Dermis blood vessel endothelial cell (primary cell): ENCODE measurements at regions not wholly inside any gene's neighbourhood (a gene's known extent, or its start where the extent isn't known, plus 50 kb on each side); places are given as distances from the start of the nearest gene placed in this dataset.
"Not testable (repeated sequence)": the region's sequence is repeated elsewhere in the genome, so short reads cannot be mapped to it uniquely, and the experiment has no call there.

ENCODE experiments used
- DNase-seq: peaks from one replicate; pipeline ENCODE4 v3.0.0; 2010

DNA sequence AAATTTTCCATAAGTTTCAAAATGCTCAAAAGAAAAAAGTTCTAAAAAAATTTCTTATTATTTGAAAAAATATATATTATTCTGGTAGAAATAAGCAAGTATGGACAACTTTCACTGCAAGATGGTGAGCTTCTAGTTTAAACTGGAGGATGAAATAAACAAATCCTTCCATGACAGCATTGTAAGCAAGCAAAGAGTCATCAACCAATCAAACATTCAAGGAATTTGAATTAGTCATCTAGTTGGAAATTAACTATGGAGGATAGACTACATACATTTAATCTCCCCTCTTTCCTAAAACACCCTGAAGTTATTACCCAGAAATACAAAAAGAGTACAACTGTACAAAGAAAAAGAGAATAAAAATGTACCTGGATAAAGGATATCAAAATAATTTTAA lies 51.0 kb upstream of the IRX5 start:
- no peak for DNase-seq

DNA sequence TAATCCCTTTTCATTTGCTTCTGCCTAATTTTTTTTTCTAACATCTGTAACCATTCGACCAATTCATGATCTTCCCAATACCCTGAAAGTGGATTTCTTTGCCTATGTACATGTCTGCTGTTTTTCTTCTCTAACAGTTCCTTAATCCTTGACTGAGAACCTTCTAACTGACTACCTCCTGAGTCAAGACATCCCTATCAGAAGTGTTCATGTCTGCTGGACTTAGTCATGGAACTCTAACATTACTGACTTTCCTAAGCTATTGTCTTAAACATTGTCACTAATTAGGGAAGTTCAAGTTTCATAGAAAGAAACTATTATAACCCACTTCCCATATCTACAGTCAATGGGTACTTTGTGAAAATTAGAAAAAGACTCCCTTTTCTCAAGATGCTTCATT lies 52.4 kb upstream of the IRX5 start:
- DNase-seq, result no peak

DNA sequence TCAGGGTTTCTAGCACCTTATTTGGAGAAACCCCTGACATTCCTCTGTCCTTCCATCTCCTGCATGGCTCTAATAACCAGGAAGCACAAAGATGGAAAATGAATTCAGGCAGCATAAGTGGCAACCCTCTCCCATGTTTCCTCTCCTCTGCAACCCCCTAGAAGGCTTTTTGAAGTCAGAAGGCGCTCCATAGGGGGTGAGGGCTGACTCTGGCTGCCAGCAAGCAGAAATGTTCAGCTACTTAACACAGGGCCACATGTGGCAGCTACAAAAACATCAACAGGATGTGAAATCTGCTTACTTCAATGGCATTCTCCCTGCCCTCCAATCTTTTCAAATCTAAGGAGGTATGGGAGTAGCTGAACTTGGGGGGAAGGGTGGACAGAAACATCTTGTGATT lies 55.2 kb upstream of the IRX5 start:
- DNase-seq, result no peak

DNA sequence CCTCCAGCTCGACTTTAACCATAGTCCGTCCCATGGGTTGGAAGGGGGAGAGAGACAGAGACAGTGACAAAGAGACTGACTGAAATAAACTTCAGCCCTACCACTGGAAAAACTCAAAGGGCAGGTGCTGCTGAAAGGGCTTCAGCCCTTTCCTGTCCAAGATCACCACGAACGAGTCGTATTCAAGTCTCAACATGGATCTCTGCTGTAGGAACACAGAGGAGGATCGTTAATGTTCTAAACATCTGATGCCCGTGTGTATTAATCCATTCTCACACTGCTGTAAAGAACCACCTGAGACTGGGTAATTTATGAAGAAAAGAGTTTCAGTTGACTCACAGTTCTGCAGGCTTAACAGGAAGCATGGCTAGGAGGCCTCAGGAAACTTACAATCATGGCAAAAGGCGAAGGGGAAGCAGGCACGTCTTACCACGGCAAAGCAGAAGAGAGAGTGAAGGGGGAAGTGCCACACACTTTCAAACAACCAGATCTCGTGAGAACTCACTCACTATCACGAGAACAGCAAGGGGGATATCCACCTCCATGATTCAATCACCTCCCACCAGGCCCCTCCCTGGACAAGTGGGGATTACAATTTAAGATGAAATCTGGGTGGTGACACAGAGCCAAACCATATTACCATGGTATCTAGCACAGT lies 56.8 kb upstream of the IRX5 start:
- not testable (repeated sequence) for DNase-seq

DNA sequence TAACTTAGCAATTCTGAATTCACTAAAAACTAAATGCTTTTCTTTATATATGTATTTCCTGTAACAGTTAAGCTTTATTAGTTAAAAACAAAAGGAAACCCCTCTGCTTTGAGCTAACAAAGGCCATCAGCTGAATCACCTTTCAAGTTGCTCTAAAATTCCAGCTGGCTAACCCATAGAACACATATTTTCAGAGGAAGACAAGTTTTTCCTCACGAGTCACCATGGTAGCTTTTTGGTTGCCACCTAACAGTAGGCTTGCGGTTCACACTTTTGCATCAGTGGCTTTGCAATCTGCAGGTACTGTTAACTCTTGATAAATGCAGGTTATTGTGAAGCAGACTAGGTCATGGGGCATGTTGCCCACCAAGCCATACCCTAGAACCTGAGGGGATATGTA lies 57.6 kb upstream of the IRX5 start:
- no peak for DNase-seq

DNA sequence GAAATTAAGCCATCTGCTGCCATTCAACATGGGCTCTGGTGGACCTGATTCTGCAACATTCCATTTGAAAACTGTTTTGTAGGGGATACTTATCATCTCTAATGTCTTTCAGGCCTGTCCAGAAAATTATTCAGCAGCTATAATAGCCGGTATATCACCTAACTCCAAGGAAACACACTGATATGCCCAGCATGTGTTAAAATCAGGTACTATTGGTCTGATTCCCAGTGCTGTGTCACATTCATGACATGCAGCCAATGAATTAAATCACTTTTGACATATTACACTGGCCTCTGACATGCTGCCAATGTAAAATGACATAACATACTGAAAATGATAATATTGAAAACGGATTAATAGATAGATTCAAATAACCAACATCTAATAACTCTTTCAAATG lies 60.5 kb upstream of the IRX5 start:
- no peak for DNase-seq

DNA sequence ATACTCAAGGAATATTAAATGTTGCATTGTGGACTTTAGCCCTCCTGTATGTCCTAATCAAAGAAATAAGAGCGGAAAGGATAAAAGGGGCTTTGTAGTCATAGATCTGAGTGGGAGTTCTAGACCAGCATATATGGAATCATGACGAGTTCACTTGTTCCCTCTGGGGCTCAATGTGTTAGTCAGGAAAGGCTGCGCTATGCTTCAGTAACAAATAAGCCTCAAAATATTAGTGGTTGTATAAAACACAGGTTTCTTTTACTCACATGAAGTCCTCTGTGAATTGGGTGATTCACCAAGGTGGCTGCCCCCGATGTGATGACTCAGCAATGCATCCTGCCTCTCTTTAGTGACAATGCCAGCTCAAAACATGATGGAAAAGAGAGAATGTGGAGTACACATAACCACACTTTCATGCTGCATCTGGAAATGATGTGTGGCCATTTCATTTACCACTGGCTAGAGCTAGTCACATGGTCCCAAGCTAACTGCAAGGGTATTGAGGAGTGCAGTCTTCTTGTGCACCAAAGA lies 63.3 kb upstream of the IRX5 start:
- DNase-seq, result no peak

DNA sequence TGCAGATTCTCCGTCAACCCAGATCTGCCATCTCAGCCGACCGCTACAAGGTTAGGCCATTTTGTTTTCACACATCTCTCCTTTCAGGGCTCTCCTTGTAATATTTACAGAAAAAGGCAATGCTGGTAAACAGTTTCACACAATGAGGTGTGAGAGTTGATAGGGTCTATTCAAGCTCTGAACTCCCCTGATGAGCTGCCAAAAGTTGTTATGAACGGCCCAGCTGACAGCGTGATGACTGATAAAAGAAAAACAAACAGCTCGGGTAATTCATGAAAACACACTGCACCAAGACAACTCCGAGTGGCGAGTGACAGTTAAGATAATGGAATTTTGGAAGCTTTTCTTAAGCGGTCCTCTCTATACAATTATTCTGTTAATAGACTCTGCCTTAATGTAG lies 68.1 kb upstream of the IRX5 start:
- no peak for DNase-seq

DNA sequence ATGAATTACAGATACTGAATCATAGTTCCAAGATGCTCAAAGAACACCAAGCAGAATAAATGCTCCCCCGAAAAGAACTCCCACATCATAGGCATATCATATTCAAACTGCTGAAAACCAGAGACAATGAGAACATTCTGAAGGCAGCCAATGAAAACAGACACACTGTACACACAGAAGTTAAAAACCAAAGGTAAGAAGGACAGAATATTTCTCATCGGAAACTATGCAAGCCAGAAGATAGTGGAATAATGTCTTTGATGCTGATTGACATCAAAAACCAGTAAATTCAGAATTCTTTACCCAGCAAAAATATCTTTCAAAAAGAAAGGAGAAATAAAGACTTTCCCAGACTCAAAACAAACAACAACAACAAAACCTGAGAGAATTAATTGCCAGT lies 73.8 kb upstream of the IRX5 start:
- DNase-seq, result no peak

DNA sequence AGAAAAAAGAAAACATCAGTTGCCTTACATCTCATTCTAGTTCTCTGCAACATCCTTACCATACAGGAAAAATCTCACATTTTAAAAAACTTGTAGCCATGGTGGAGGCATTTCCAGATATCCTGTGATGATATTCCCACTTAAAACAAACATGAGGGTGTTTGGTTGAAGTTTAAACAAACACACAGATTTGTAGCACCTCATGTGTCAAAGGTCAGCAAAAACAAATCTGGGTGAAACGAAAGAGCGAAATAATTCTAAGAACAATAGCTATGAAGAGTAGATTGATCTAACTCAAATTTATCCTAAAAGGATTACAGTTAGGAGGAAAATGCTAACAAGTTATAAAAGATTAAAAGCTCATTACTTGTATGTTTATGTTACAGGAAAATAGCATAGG lies 83.1 kb upstream of the IRX5 start:
- DNase-seq, result no peak

DNA sequence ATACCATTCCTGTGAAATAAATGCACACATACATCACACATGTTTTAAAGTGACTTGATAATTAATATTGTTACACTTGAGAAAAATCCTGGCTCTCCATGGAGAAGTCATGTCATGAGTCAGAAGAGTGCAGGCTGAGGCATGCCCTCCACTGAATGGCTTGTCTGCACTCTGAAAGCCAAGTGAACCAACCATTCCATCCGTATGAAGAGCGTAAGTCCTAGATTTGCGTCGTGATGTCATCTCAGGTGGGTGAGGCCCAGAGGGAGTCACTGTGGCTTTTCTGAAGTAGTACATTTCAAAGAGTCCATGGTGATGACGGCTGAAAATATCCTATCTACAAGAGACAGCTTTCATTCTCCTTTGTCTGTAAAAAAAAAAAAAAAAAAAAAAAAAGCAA lies 83.5 kb upstream of the IRX5 start:
- no peak for DNase-seq

DNA sequence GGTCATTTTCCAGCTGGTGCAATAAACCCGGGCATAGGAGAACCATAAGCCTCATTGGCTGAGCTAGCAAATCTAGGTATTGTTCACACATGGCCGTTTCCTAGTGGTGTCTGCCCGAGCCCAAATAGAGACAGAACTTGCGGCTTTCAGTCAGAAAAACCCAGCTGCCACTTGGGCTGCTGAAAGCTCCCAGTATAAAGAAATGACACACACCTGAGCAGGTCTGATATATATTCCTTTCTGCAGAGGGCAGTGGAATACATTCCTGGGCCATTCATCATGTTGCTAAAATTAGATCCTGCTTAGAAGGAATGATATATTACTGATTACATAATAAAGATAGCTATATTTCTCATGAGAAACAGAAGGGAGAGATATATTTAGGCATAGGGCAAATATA lies 83.9 kb upstream of the IRX5 start:
- no peak for DNase-seq

DNA sequence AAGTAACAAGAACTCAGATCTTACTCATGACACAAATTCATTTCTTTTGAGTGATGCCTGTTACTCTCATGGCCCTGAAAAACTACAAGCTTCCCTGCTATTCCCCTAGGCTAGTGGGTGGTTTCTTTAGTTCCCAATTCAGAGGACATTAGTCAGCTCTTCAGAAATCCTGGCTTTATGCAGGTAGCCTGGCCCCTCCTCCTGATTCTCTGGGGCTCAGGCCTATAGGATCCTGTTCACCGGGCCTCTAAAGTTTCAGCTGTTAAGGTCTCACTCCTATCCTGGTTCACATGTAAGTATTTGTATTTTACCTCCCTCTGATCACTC lies 87.3 kb upstream of the IRX5 start:
- no peak for DNase-seq

DNA sequence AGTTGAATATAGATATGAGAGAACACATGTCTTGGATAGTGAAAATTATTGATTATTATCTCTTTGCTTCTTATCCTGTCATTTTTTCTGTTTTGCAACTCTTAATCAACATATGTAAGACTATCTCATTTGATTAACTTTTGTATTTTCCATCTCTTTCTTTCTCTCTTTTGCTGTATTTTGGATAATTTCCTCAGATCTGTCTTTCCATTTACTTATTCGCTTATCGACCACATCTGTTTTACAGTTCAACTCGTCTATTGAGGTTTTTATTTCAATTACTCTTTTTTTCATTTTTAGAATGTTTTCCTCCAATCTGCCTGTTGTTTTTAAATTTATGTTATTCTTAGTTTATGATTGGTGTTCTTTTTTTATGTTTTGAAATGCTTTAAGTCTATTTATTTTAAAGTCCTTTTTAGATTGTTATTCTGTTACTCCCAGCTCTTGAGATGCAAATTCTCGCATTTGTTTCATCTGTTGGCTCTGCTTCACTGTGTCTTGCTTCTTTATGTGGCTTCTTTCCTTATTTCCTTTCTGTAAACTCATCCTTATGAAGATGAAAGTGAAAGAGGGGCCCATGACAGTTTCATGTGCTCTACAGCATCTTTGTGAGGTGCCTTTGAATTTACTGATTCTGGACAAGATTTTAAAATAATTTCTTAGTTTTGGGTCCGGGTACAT lies 87.8 kb upstream of the IRX5 start:
- no peak for DNase-seq

DNA sequence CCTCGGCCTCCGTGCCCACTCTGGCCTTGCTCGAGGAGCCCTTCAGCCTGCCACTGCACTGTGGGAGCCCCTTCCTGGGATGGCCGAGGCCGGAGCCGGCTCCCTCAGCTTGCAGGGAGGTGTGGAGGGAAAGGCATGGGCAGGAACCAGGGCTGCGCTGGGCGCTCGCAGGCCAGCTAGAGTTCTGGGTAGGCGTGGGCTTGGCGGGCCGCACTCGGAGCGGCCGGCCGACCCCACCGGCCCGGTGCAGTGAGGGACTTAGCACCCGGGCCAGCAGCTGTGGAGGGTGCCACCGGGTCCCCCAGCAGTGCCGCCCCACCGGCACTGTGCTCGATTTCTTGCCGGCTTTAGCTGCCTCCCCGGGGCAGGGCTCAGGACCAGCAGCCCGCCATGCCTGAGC lies 101.0 kb upstream of the IRX5 start:
- DNase-seq, result no peak

DNA sequence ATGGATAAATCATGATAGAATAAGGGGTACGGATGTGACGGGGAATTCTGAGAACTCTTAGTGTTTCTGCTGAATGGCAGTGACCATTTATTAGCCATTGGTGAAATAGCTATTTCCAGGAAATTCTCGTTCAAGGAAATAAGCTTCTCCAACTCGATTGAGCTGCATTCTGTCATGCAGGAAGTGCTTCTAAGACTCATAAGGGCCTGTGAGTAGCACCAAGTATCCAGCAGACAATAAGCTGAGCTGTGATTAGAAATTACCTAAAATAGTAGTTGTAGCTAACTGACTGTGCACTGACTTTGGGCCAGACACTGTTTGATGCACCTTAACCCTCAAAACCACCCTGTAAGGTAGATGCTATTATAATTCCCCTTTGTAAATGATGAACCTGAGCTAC lies 107.8 kb upstream of the IRX5 start:
- DNase-seq, result no peak

DNA sequence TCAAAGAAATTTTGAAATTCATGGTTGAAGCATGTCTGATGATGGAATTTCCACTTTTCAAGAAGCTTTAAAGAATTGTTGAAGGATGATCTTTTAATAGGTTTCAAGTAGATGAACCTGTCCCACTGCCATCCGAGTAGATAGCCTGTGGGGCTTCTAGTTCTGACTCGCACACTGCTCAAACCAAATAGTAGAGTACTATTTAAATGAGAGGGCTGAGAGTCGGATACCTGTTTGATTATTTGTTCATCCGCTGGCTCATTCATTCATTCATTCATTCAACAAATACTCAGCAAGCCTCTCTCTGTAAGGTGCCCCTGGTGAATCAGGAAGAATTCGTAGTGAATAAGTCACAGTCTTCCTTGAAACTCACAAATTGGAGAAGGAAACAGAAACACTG lies 108.2 kb upstream of the IRX5 start:
- no peak for DNase-seq

DNA sequence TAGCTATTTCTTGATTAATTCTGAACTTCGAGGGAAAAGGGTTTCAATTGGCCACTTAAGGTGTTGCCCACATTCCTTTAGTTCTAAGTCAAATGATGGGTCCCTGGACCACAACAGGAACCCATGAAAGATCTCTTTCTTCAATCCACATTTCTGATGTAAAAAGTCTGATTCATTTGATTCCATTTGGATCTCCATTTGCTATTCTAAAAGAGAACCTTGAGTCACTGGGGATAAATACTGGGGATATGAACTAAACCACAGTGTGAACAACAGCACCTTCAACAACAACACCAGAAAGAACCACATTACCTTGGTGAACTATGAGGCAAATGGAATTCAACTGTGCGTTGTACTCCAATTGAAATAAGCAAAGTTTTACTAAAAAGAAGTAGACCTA lies 108.9 kb upstream of the IRX5 start:
- no peak for DNase-seq

DNA sequence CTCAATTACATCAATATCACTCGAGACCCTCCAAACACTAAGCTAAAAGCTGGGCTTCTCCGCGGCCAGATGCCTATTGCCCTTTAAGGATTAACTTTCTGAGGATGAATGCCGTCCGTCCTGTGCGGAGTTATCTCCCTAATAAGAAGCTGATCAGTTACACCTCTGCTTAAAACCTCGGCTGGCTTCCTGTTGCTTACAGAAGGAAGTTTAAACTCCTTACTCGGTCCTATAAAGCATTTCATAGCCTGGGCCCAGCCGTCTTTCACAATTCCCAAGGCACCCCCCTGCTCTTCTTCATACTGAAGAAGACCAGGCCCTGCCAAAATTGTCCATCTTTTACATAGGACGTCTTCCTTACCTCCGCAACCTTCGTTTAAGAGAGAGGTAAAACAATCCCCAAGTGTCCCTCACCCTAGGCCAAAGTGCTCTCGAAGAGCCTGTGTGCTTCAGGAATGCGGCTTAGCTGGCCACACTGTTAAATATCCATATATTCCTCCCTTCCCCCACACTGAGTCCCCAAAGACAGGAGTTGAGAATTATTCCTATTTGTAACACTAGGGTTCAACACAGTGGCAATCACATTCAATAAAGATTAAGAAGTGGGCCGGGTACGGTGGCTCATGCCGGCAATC lies 112.6 kb upstream of the IRX5 start:
- no peak for DNase-seq

DNA sequence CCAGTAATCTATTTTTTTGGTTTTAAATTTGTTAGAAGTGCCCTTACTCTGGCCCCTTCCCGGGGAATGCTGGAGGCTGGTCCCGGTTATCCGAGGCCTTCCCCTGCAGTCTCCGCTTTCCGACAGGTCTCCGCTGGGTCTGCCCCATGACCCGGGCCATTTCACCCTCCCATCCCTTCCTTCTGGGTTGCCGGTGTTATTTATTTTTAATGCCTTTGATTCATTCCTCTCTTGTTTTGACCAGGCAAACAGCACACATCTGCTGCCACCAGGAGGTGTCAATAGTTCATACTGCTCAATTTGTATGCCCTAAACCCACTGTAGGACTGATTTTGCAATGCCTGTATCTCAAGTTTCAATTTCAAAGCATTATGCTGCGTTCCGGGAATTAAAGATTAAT lies 113.2 kb upstream of the IRX5 start:
- DNase-seq, result no peak

DNA sequence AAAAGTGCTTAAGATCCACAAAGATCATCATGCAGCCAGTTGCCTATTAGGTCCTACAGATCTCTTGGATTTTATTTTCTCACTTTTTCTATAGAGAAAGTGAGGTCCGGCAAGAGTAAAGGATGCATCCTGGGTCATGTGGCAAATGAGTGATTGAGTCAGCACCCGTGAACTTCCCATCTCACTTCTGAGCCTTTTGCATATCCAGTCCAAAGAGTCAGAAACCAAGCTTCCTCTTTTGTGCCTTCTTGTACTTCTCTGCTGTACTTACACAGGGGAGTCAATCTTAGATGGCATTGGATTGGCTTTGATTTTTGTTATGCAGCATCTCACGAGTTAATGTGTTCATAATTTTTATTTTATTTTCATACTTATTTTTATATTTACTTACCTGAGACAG lies 114.2 kb upstream of the IRX5 start:
- no peak for DNase-seq

DNA sequence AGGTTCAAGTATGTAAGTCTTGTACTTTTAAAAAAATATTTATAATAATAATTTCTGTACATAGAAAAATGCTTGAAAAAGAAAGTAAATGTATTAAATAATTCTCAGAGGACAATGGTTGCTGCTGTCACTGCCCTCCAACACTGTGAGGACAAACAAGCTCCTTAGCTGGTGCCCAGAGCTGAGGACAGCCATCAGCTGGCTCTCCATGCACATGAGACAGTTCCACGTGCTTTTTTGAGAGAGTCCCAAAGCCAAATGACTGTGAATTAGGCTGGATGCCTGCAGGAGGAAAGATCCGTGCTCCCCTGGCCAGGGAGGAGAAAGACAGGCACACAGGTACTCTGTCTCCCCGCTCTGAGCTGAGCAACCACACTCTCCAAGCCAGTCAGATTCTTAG lies 115.5 kb upstream of the IRX5 start:
- no peak for DNase-seq

DNA sequence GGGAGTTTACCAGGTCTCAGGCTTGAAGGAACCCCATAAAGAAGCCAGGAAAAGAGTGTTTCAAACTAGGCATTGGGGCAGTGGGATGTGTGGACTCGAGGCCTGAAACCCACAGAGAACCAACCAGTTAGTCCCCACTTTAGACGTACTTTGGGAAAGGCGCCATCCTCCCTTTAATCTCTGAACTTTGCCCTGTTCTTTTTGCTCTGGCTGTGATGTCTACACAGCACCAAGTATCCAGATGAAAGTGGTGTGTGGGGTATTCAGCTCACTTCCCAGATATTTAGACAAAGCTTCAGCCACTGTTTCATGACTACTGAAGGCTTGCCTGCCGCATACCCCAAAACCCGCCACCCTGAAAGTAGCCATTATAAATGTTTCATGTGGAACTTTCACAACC lies 116.9 kb upstream of the IRX5 start:
- DNase-seq, result no peak

DNA sequence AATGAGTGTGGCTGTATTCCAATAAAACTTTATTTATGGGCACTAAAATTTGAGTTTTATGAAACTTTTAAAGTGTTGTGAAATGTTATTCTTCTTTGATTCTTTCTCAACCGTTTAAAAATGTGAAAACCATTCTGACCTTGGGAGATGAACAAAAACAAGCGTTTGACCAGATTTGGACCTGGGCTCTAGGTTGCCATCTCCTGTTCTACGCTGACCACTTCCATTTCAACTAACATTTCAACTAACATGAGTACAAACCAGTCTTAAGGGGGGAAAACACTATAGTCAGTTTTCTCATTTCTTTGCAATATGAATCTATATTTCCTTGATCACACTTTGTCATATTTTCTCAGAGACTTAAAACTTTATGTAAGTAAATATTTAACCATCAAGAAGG lies 118.4 kb upstream of the IRX5 start:
- no peak for DNase-seq

DNA sequence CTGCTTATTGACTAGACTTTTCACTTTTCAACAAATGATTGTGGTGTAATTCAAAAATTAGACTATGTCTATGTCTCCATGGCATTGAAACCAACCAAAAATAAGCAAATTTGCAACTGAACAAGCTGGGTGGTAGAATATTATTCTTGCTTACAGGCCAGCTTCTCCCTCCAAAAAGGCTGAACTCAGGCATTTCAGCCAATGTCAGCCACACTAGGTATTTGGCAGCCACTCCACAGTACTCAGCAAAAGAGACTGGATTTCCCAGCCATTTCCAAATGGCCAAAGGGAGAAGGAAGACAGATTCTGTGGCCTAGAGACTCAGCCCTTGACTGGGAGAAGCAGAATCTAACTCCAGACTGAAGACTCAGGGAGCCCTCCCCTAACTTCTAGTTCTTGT lies 121.8 kb upstream of the IRX5 start:
- no peak for DNase-seq
